Parathyroid adenoma (tissue), 2 donors: ENCODE measurements at regions not wholly inside any gene's neighbourhood (a gene's known extent, or its start where the extent isn't known, plus 50 kb on each side); places are given as distances from the start of the nearest gene placed in this dataset.

ENCODE experiments used
- H2AFZ ChIP-seq: fragments of 300-600 bp; sonication (generic); one replicate; pipeline ENCODE4 v1.7.0; 2017; ENCODE audit warnings: antibody characterized with exemption, mild to moderate bottlenecking
- H3K27ac ChIP-seq: fragments of 300-600 bp; sonication (generic); one replicate; pipeline ENCODE4 v1.7.0; 2017
- H3K27me3 ChIP-seq: fragments of 300-600 bp; sonication (generic); one replicate; pipeline ENCODE4 v1.7.0; 2017; ENCODE audit warnings: low read length; ENCODE audit not compliant: control insufficient read depth, insufficient read depth
- H3K36me3 ChIP-seq: fragments of 300-600 bp; sonication (generic); one replicate; pipeline ENCODE4 v1.7.0; 2017; ENCODE audit warnings: low read length; ENCODE audit not compliant: control insufficient read depth, insufficient read depth
- H3K4me1 ChIP-seq: fragments of 300-600 bp; sonication (generic); one replicate; pipeline ENCODE4 v1.7.0; 2017; ENCODE audit warnings: control low read depth
- H3K4me2 ChIP-seq: fragments of 300-600 bp; sonication (generic); one replicate; pipeline ENCODE4 v1.7.0; 2017; ENCODE audit warnings: low read length
- H3K4me3 ChIP-seq: fragments of 300-600 bp; sonication (generic); one replicate; pipeline ENCODE4 v1.7.0; 2017; ENCODE audit warnings: low read depth, low read length
- H3K79me2 ChIP-seq: fragments of 300-600 bp; sonication (generic); one replicate; pipeline ENCODE4 v1.7.0; 2017; ENCODE audit warnings: control low read depth
- H3K9ac ChIP-seq: fragments of 300-600 bp; sonication (generic); one replicate; pipeline ENCODE4 v1.7.0; 2017; ENCODE audit warnings: mild to moderate bottlenecking
- H3K9me3 ChIP-seq: fragments of 300-600 bp; sonication (generic); one replicate; pipeline ENCODE4 v1.7.0; 2017; ENCODE audit warnings: low read length; ENCODE audit not compliant: control insufficient read depth
- CTCF ChIP-seq: fragments of 300-600 bp; sonication (generic); IDR thresholded peaks from one replicate; pipeline ENCODE4 v1.7.0; 2017; ENCODE audit warnings: antibody characterized with exemption, mild to moderate bottlenecking
- donor health status: primary hyperparathyroidism.

- Histone ChIP-seq H3K4me2 (no peak overlapping the region), H2AFZ (no peak overlapping the region), H3K27ac (no peak overlapping the region), H3K4me1 (no peaks in the 10 kb centered on the region), H3K4me3 (no peak overlapping the region), H3K9ac (no peak overlapping the region), H3K36me3 (no peaks in the 10 kb centered on the region), H3K27me3 (no peaks in the 10 kb centered on the region), H3K79me2 (no peaks in the 10 kb centered on the region), H3K9me3 (no peaks in the 10 kb centered on the region)
- no peak for TF ChIP-seq CTCF
Measured at GRCh38 chr1:95671098-95671497, 437.1 kb downstream of the RWDD3 start.

- no peak overlapping the region for H3K27ac ChIP-seq
Measured at GRCh38 chr1:95679262-95679661, 445.3 kb downstream of the RWDD3 start.

GRCh38 chr1:95685081-95685480 lies 451.1 kb downstream of the RWDD3 start:
- TF ChIP-seq CTCF = no peak
- H3K27ac ChIP-seq = no peak overlapping the region
- H3K9me3 ChIP-seq = no peaks in the 10 kb centered on the region
- H3K27me3 ChIP-seq = no peaks in the 10 kb centered on the region
- no peaks in the 10 kb centered on the region for H3K79me2 ChIP-seq
- no peaks in the 10 kb centered on the region for H3K4me1 ChIP-seq
- no peak overlapping the region for H2AFZ ChIP-seq
- no peak overlapping the region for H3K4me2 ChIP-seq
- H3K36me3 ChIP-seq = no peaks in the 10 kb centered on the region
- H3K9ac ChIP-seq = no peak overlapping the region
- no peak overlapping the region for H3K4me3 ChIP-seq

More at GRCh38 chr1:95679262-95679661, 445.3 kb downstream of the RWDD3 start:
- H3K9ac ChIP-seq = no peak overlapping the region
- no peaks in the 10 kb centered on the region for H3K27me3 ChIP-seq
- H2AFZ ChIP-seq = no peak overlapping the region
- H3K4me1 ChIP-seq = no peaks in the 10 kb centered on the region
- H3K4me2 ChIP-seq = no peak overlapping the region
- H3K9me3 ChIP-seq = no peaks in the 10 kb centered on the region
- H3K36me3 ChIP-seq = no peaks in the 10 kb centered on the region
- no peaks in the 10 kb centered on the region for H3K79me2 ChIP-seq
- TF ChIP-seq CTCF = no peak
- no peak overlapping the region for H3K4me3 ChIP-seq

- no peak overlapping the region for H3K9ac ChIP-seq
- no peaks in the 10 kb centered on the region for H3K36me3 ChIP-seq
- no peak overlapping the region for H2AFZ ChIP-seq
- no peak overlapping the region for H3K4me2 ChIP-seq
- H3K4me3 ChIP-seq = no peak overlapping the region
- no peak for TF ChIP-seq CTCF
- H3K9me3 ChIP-seq = no peaks in the 10 kb centered on the region
- no peak overlapping the region for H3K27ac ChIP-seq
- H3K79me2 ChIP-seq = no peaks in the 10 kb centered on the region
- H3K27me3 ChIP-seq = no peaks in the 10 kb centered on the region
- no peaks in the 10 kb centered on the region for H3K4me1 ChIP-seq
Measured at GRCh38 chr1:95686217-95686616, 452.2 kb downstream of the RWDD3 start.

GRCh38 chr1:95699149-95699953 lies 465.3 kb downstream of the RWDD3 start:
- H3K27ac ChIP-seq = no peak overlapping the region
- no peak overlapping the region for H3K4me3 ChIP-seq
- no peak overlapping the region for H3K4me2 ChIP-seq
- no peak for TF ChIP-seq CTCF
- no peaks in the 10 kb centered on the region for H3K9me3 ChIP-seq
- no peaks in the 10 kb centered on the region for H3K36me3 ChIP-seq
- no peaks in the 10 kb centered on the region for H3K27me3 ChIP-seq
- no peak overlapping the region for H2AFZ ChIP-seq
- no peaks in the 10 kb centered on the region for H3K4me1 ChIP-seq
- H3K79me2 ChIP-seq = no peaks in the 10 kb centered on the region
- no peak overlapping the region for H3K9ac ChIP-seq
